ENCODE measurements at regions not wholly inside any gene's neighbourhood (a gene's known extent, or its start where the extent isn't known, plus 50 kb on each side); places are given as distances from the start of the nearest gene placed in this dataset.

- TF ChIP-seq, protein P1, sequence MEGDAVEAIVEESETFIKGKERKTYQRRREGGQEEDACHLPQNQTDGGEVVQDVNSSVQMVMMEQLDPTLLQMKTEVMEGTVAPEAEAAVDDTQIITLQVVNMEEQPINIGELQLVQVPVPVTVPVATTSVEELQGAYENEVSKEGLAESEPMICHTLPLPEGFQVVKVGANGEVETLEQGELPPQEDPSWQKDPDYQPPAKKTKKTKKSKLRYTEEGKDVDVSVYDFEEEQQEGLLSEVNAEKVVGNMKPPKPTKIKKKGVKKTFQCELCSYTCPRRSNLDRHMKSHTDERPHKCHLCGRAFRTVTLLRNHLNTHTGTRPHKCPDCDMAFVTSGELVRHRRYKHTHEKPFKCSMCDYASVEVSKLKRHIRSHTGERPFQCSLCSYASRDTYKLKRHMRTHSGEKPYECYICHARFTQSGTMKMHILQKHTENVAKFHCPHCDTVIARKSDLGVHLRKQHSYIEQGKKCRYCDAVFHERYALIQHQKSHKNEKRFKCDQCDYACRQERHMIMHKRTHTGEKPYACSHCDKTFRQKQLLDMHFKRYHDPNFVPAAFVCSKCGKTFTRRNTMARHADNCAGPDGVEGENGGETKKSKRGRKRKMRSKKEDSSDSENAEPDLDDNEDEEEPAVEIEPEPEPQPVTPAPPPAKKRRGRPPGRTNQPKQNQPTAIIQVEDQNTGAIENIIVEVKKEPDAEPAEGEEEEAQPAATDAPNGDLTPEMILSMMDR (IDR thresholded peaks at IDR 0.05) = no peak
- no peak for TF ChIP-seq POLR2A (IDR thresholded peaks at IDR 0.05)
Measured at GRCh38 chr3:177522051-177522450, 324.8 kb upstream of the TBL1XR1 start.

Measured in breast epithelium (tissue), 3 donors.